Activated effector memory CD4-positive, alpha-beta T cell treated with Interleukin-2 at 50 U/mL for 16 hours (primary cell): ENCODE measurements at regions not wholly inside any gene's neighbourhood (a gene's known extent, or its start where the extent isn't known, plus 50 kb on each side); places are given as distances from the start of the nearest gene placed in this dataset.

Source experiments
- DNase-seq: peaks from one replicate; pipeline ENCODE4 v3.0.0-alpha.2; 2020

DNA sequence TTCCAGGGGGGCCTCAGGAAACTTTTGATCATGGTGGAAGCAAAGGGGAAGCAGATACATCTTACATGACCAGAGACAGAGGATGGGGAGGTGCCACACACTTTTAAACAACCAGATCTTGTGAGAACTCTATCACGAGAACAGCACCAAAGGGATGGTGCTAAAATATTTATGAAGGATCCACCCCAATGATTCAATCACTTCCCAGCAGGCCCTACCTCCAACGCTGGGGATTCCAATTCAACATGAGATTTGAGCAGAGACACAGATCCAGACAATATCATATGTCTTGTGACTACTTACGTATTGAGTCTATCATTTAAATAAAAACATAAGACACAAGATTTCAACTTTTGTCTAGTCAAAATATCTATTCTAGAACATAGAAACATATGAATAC is 351.9 kb downstream of the EPM2A start:
- no peak for DNase-seq

DNA sequence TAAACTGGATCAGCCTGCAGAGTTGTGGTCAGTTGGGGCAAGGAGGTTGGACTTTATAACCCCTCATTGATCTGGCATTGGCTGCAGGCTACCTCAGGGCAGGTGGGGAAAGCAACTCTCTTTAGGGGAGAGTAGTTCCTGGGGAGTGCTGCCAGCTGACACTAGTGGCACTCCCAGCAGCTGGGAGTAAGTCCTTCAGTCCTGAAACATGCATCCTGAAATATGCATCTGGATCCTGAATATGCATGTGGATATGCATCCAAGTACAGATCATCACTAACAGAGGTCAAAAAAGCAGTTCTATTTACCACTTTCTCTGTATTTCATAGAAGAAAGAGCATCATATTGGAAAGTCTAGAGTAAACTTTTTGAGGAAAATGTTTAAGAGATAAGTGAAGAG is 350.8 kb downstream of the EPM2A start:
- DNase-seq, result no peak

DNA sequence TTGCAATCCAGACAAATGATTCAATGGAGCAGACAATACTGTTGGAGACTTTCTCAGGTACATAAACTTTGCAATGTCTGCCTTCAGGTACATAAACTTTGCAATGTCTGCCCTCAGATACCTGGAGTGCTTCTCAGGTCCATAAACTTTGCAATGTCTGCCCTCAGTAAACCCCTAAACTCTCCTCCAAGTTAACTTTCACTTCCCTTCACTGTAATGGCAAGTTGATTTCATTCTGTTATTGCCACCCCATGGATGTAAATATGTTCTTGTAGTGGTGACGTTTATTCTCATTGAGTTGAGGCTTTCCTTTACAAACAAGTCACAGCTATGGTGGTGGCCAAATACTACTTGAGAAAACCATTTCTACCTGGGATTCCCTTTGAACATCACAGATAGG is 338.8 kb downstream of the EPM2A start:
- DNase-seq, result no peak

DNA sequence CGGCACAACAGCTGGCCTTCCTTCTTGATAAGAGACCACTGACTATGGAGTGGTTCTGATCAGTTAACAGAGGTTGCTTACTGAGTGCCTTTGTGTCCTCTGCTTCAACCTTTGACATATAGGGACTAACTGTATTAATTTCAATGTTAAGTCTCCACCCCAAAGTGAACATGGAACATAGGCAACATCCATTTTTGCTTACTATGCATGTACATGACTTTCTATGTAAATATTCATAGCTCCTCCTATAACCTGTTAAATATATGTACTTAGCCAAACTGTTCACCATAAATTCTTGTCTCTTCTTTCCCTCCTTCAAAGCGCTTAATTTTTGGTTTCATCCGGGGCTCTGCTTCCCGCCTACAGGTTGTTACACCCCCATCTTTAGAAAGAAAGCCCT is 334.8 kb downstream of the EPM2A start:
- DNase-seq, result no peak

DNA sequence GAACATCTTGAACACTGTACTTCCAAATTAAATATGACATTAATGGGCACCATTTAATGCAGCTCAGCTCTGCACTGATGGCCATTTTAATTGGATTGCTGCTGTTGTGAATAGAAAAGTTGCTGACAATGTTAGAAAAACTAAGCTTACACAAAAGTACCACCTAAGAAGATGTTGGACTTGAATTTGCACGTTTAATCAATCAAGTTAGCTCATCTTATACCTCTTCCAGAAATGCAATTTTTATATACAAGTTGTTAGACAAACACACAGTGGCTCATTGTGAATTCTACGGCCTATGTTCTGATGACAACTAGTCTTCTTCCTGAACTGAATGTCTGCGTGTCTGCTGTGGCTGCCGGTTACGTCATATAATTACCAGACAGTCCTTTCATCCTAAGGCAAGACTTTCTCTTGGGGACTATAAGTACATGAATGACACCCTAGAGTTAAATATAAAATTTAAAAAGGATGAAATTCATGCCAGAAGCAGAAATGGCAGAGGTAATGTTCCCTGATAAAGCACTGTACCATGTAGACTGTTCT is 330.2 kb downstream of the EPM2A start:
- no peak for DNase-seq

DNA sequence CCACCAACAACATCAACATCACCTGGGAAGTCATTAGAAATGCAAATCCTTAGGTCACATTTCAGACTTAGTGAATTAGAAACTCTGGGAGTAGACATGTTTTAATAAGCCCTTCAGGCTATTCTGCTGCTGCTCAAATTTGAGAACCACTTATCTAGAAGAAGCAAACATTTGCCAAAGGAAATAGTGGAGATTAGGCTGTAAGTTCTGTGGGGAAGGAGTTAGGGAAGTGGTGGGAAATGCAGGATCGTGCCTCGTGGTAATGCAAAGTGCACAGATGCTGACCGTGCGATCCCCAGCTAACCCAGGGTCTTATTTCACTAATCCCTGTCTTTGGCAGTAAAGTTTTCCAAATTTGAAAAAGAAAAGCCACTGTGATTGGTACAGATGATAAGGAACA is 328.5 kb downstream of the EPM2A start:
- no peak for DNase-seq

DNA sequence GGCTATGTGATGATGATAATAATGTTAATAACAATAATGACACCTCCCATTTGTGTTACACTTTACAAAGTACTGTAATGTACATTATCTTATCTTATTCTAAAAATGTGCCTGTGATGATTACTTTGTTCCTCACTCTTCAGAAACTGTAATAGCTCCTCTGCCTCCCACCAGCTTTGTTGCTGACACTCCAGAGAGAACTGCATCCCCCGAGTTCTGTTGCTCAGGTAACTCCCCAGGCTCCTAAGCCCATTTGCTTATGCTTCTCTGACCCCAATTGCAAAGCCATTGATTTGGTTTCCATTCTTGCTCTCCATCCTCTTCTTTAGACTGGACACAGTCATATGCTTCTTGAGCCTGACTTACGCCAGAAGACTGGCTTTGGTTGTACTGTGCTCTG is 319.7 kb downstream of the EPM2A start:
- no peak for DNase-seq

DNA sequence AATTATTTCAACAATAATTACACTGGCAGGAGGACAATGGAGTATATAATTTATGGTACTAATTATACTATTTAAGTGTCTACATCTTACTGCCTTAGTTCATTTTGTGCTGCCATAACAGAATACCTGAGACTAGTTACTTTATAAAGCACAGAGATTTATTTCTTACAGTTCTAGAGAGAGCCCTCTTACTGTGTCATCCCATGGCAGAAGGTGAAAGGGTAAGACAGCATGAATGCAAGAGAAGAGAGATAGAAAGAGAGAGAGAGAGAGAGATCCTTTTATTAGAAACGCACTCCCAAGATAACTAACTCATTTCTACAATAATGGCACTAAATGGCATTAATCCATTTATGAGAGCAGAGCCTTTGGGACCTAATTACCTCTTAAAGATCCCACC is 314.7 kb downstream of the EPM2A start:
- DNase-seq, result no peak

DNA sequence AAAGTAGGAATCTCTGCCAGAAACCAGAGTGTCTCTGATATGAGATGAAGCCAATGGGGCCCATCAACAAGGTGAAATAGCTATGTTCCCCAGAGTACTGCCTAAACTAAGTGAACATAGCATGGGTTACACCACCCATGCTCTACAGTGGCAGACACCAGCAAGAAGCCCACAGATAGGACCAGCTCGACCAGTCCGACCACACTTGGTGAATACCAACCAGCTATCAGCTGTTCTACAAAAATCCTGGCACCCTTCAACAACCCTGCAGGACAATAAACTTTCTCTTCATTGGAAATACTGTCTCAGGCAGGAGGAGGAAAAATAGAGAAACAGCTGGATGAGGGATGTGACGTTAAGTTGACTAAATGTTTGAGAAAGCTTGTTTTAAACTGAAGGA is 311.4 kb downstream of the EPM2A start:
- no peak for DNase-seq

DNA sequence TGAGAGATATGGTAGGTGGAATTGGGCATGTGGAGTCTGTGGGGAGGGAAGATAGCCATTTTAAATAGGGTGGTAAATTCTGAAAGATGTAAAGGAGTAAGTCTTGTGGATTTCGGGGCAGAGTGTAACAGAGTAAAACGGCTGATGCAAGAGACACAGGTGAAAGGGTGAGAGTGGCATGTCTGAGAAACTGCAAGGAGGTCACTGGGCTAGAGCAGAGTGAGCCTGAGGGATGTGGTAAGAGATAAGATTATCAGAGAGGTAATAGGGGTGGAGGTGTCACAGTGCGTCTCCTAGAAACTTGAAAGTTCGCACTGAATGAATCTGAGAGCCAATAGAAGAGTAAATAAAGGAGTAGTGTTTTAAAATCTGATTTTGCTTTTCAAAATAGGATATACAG is 308.1 kb downstream of the EPM2A start:
- no peak for DNase-seq

DNA sequence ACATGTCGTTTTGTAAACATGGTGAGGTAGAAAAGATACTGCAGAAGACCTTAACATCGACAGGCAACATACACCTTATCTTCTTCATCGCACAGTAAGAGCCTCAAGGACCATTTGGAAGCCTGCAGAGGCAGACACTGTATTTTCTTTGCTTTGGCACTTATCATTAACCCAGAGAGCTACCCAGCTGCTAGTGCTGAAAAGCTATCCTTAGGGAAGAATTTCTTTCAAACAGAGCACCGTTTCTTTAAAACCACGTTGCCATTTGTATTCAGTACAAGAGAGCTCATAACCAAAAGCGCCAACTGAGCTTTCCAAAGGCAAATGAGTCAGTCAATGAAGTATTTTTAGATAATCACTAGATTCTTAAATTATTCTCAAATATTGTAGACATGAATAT is 306.6 kb downstream of the EPM2A start:
- DNase-seq, result no peak

DNA sequence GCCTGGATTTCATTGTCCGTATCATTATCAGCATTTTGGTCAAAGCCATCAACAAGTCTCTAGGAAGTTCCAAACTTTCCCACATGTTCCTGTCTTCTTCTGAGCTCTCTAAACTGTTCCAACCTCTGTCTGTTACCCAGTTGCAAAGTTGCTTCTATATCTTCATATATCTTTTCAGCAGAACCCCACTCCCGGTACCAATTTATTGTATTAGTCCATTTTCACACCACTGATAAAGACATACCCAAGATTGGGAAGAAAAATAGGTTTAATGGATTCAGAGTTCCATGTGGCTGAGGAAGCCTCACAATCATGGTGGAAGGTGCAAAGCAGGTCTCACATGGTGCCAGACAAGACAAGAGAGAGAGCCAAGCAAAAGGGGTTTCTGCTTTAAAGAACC is 293.2 kb downstream of the EPM2A start:
- DNase-seq, result no peak

DNA sequence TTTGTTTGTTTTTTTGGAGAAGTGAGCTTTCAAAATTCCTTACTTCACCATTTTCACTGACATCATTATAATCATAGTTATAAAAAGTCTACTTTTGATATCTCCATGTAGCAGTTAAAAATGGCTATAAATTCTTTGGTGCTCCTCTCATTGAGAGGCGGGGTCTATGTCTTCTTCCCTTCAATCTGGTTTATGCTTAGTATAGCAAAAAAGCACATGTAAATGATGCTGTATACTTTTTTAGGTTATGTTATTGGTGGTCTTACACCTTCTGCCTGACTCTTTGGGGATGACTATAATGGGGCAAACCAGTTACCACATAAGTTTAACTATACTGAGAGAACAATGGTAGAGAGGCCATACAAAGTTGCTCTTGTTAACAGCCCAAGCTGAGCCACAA is 289.6 kb downstream of the EPM2A start:
- no peak for DNase-seq

DNA sequence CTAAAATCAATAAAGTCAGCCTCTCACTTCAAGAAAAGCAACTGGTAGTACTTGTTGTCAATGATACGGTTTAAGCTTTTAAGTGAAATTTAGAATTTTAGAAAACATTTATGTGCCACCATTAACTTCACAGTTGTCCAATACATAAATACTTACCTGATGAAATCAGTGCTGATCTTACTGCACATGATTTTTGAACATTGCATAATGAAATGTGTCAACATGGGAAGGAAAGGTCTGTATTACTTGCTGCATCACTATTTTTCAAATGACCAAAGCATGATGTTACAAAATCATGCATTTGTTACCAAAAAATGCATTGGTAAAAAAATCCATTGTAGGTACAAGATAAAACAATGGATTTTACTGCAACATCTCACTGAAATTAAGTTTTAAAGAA is 284.3 kb downstream of the EPM2A start:
- DNase-seq, result no peak

DNA sequence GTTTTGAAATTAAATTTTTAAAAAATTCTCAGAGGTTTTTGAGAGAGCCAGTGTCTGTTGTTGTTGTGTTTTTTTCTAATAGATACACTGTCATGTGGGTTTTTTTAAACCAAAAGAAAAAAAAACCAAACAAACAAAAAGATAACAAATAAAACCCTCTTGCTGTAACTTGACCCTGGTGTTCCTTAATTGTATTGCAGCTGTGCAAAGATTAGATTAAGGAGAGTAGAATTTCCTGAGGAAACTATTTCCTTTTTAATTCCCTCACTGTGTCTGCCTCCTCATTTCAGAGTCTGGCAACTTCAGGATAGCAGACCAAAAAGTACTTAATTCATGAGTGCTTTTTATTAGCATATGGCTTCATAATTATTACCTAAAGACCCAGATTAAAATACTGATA is 281.9 kb downstream of the EPM2A start:
- DNase-seq, result no peak

DNA sequence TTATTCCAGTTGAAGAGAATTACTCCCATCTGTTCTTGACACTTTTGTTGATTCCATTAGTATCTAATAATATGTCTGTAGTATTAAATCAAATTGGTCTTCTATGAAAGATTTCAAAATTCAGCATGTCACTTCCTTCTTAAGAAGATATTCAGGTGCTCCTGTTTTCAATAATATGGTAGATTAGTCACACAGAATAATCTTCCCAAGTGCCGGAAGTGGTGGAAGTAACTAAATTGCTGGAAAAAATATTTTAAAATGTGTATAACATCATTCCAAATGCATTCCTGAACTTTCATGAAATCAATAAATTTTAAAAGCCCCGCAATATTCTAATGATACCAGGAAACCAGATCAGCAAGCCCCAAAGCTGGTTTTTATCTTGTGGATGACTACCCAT is 281.3 kb downstream of the EPM2A start:
- DNase-seq, result no peak

DNA sequence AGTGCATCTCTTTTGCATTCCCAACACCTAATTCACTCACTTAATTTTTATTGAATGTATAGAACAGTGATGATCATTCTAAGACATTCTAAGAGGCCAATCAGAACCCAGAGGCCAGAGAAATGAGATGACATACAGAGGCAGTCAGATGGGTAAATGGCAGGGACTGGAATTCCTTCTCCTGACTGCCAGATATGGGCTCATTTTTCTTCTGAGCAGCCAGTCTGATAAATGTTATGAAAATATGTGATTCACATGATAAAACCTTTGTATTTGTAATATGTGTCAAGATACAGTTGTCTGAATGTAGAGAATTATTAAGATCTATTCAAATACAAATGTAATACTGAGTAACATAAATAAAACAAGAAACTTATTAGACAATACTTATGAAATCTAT is 277.8 kb downstream of the EPM2A start:
- DNase-seq, result no peak

DNA sequence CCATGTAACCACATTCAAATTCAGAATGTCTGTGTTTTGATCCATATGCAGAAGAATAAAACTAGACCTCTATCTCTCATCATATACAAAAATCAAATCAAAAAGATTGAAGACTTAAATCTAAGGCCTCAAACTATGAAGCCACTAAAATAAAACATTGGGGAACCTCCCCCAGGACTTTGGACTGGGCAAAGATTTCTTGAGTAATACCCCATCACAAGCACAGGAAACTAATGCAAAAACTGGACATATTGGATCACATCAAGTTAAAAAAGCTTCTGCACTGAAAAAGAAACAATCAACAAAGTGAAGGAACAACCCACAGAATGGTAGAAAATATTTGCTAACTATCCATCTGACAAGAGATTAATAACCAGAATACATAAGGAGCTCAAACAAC is 266.8 kb downstream of the EPM2A start:
- DNase-seq, result no peak

DNA sequence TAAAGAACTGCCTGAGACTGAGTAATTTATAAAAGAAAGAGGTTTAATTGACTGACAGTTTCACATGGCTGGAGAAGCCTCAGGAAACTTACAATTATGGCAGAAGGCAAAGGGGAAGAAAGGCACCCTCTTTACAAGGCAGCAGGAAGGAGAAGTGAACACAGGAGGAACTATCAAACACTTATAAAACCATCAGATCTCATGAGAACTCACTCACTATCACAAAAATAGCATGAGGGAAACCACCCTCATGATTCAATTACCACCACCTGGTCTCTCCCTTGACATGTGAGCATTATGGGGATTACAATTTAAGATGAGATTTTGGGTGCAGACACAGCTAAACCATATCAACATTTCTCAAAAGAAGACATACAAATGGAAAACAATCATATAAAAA is 266.3 kb downstream of the EPM2A start:
- DNase-seq, result no peak

DNA sequence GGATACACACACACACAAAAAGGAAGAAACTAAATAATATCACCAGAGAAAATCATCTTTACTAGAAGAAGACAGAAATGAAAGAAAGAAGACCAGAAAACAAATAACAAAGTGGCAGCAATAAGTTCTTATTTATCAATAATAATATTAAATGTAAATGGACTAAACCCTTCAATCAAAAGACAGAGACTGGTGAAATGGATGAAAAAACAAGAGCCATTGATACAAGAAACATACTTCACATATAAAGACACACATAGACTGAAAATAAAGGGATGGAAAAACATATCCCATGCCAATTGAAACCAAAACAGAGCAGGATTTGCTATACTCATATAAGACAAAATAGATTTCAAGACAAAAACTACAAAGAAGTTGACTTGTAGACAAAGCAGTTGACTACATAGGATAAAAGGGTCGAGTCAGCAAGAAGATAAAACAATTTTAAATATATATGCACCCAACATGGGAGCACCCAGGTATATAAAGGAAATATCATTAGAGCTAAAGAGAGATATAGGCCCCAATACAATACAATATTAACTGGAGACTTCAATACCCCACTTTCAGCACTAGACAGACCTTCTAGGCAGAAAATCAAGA is 259.4 kb downstream of the EPM2A start:
- no peak for DNase-seq

DNA sequence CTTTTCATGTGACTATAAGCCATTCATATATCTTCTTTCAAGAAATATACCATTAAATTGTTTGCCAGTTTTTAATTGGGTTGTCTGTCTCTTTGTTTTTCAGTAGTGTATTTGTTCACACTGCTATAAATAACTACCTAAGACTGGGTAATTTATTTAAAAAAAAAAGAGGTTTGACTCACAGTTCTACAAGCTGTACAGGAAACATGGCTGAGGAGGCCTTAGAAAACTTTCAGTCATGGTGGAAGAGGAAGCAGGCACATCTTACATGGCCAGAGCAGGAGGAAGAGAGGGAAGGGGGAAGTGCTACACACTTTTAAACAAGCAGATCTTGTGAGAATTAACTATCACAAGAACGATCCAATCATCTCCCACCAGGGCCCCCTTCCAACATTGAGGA is 255.3 kb downstream of the EPM2A start:
- DNase-seq, result no peak

DNA sequence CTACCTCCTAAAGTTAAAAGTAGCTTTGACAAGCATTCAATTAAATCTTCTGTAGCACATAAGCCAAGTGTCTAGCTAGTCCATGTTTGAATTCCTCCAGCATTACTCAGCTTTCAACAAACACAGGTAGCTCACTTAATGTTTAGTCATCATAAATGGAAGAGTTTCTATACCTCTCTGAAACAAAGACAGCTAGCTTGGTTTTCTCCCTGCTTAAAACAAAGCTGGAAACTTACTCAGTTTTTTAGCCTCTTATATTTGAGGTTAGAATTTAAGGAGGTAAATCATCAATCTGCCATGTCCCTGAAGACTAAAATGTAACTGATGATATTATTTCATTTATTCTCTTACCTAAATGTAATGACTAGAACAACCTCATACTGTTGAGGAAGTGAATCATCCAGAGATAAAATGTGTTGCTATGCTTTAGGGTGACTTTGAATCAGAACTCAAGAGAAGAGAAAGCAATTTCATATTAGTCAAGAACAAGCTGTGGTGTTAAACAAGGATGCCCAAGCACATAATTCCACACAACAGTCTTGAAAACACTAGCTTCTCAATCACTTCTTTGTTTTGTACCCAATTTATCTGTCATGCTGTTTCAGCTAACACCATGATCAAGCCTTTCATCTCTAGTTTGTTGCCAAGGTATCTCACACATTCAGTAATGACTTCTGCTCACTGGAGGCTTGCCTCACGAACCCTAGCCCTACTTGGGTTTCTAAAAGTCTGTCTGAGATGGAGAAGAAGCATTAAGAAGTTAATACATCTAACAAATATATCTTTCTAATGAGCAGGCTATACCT is 251.9 kb downstream of the EPM2A start:
- DNase-seq, result no peak

DNA sequence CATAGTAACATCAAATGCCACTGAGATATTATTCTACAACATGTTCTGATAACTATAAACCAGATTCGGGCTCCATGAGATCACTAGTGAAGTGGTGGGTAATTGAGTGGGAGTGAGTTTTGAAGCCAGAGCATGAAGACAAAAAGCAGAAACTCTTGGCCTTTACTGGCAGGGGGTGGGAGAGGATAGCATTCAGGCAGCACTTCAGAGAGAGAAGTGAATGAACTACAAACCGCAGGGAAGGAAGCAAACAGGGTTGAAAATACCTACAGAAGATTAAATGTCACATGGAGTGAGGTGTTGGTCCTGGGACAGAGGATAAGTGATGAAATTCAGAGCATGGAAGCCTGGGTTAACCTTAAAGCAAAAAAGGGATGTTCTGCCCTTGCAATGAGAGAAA is 250.0 kb downstream of the EPM2A start:
- DNase-seq, result no peak

DNA sequence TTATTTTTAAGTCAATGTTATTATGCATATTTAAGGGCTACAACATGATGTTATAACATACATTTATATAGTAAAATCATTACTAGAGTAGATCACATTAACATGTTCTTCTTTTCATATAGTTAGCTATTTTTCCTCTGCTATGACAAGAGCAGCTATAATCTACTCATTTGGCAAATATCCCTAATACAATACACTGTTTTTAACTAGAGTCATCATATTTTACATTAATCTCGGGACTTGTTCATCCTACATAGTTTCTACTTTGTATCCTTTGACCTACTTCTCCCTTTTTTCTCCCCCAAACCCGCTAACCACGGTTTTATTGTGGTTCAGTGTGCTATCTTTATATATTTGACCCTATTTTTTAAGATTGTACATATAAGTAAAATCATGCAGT is 249.0 kb downstream of the EPM2A start:
- no peak for DNase-seq

DNA sequence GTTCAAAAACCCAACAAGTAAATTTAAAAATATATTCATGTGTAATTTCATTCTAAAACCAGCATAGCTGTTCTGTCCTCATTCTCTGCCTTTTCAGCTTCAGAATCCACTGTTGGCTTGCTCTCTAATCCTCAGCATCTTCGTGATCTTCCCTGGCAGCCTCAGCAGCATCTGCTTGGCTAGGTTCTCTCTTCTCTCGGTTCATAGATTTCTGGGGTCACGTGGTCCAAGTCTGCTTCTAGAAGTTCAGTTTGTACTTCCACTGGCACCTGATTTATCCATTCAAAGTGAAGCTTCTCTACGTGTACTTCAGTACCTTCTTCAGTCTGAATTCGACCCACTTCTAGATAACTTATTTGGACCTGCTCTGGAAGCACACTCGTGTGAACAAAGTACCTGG is 245.7 kb downstream of the EPM2A start:
- no peak for DNase-seq
